HG03521 (cell line): ENCODE measurements at regions not wholly inside any gene's neighbourhood (a gene's known extent, or its start where the extent isn't known, plus 50 kb on each side); places are given as distances from the start of the nearest gene placed in this dataset.

Experiments used
- ATAC-seq: cut with Tn5 transposase; IDR thresholded peaks from one replicate; pipeline ENCODE4 v1.9.1; 2021; ENCODE audit warnings: mild to moderate bottlenecking, moderate library complexity; ENCODE audit not compliant: unreplicated experiment

- ATAC-seq = no peak
Observed at GRCh38 chr2:80706951-80707350, 402.4 kb upstream of the LRRTM1 start.

- ATAC-seq = no peak
Observed at GRCh38 chr2:80706541-80706940, 402.0 kb upstream of the LRRTM1 start.

- ATAC-seq = no peak
Observed at GRCh38 chr2:80703532-80703931, 399.0 kb upstream of the LRRTM1 start.

DNA sequence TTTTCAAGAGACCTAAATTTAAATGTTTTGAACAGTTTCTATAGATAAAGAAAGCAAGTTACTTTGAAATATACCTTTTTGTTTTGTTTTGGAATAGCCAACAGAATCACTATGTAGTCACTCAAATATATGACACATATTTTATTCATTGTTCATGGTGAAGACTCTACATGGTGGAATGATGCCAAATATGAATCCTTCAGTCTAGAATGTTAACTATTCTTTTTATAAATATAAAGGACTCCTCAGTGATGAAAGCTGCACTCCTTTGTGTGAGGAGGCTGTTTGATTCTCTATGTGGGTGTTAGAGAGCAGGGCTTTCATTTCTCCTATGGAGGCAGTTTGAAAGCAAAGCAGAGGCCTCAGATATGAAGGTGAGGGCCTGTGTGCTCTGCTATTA lies 396.4 kb upstream of the LRRTM1 start:
- no peak for ATAC-seq
